SK-N-SH (cell line): ENCODE measurements at regions not wholly inside any gene's neighbourhood (a gene's known extent, or its start where the extent isn't known, plus 50 kb on each side); places are given as distances from the start of the nearest gene placed in this dataset.

Source experiments
- CTCF ChIA-PET: fragments of 300-600, 350-600 bp; formaldehyde crosslinking; extraction: SDS; loops from one replicate; lab custom pipeline; 2021; lab: Yijun Ruan, JAX
- POLR2A ChIA-PET: fragments of 350-600 bp; sonication (Branson Sonifier 250); formaldehyde crosslinking; extraction: SDS; loops from one replicate; lab custom pipeline; 2020; ENCODE audit warnings: antibody characterized with exemption, inconsistent platforms; lab: Yijun Ruan, JAX
- DNase-seq: peaks from one replicate; pipeline ENCODE4 v3.0.0; 2012
- H2AFZ ChIP-seq: fragments of 200-600 bp; sonication (generic); 2 replicates; pipeline ENCODE4 v1.8.1; 2016; ENCODE audit warnings: antibody characterized with exemption, mild to moderate bottlenecking, low read depth
- H3F3A ChIP-seq: fragments of 200-600 bp; sonication (generic); replicated peaks from 2 replicates; pipeline ENCODE3; 2016; ENCODE audit warnings: antibody characterized with exemption, mild to moderate bottlenecking; ENCODE audit not compliant: insufficient read depth
- H3K27ac ChIP-seq, 2 experiments: fragments of 200-500 bp in 1 of 2; fragments of 200-600 bp in 1 of 2; sonication (Bioruptor generic) in 1 of 2; sonication (generic), shearing (Covaris generic) in 1 of 2; 2 replicates each; pipeline versions ENCODE4 v1.5.1 to v1.6.1; 2014 to 2016; ENCODE audit warnings: low read depth in 2 of 2, inconsistent platforms in 1 of 2, low read length in 1 of 2, mild to moderate bottlenecking in 1 of 2, mixed read lengths in 1 of 2
- H3K27me3 ChIP-seq: fragments of 200-600 bp; sonication (generic), shearing (Covaris generic); 2 replicates; pipeline ENCODE4 v1.6.1; 2016; ENCODE audit warnings: mixed run types; ENCODE audit not compliant: insufficient read depth
- H3K36me3 ChIP-seq, 2 experiments: fragments of 200-500 bp in 1 of 2; fragments of 200-600 bp in 1 of 2; sonication (Bioruptor generic) in 1 of 2; sonication (generic) in 1 of 2; replicated peaks in 1 of 2; 2 replicates each; pipeline versions ENCODE3 to v1.5.1; 2014 to 2016; ENCODE audit warnings: low read length in 1 of 2, mild to moderate bottlenecking in 1 of 2; ENCODE audit not compliant: insufficient read depth in 2 of 2, control insufficient read depth in 1 of 2
- H3K4me1 ChIP-seq, 2 experiments: fragments of 200-500 bp in 1 of 2; fragments of 200-600 bp in 1 of 2; sonication (Bioruptor generic) in 1 of 2; sonication (generic), shearing (Covaris generic) in 1 of 2; 2 replicates each; pipeline versions ENCODE4 v1.5.1 to v1.6.1; 2014 to 2016; ENCODE audit warnings: low read depth in 1 of 2, low read length in 1 of 2, mixed run types in 1 of 2; ENCODE audit not compliant: insufficient read depth in 2 of 2, control insufficient read depth in 1 of 2
- H3K4me2 ChIP-seq: fragments of 200-600 bp; sonication (generic), shearing (Covaris generic); 2 replicates; pipeline ENCODE4 v1.6.1; 2017; ENCODE audit warnings: mixed run types
- H3K4me3 ChIP-seq, 2 experiments: fragments of 200-500 bp in 1 of 2; fragments of 200-600 bp in 1 of 2; sonication (Bioruptor generic) in 1 of 2; sonication (generic), shearing (Covaris generic) in 1 of 2; 2 replicates each; pipeline versions ENCODE4 v1.5.1 to v1.8.1; 2014 to 2016; ENCODE audit warnings: low read depth in 2 of 2, inconsistent platforms in 1 of 2, low read length in 1 of 2, mild to moderate bottlenecking in 1 of 2, mixed read lengths in 1 of 2, moderate library complexity in 1 of 2
- H3K79me2 ChIP-seq: fragments of 200-600 bp; sonication (generic); 2 replicates; pipeline ENCODE4 v1.8.1; 2017; ENCODE audit warnings: mild to moderate bottlenecking; ENCODE audit not compliant: insufficient read depth
- H3K9ac ChIP-seq: fragments of 200-600 bp; sonication (generic); 2 replicates; pipeline ENCODE4 v1.6.1; 2017; ENCODE audit warnings: mixed run types
- H3K9me2 ChIP-seq: fragments of 200-600 bp; sonication (generic); 2 replicates; pipeline ENCODE4 v1.6.1; 2017; ENCODE audit warnings: mixed run types
- H3K9me3 ChIP-seq: fragments of 200-600 bp; sonication (generic); 2 replicates; pipeline ENCODE4 v1.6.1; 2017; ENCODE audit warnings: mixed run types, mild to moderate bottlenecking, moderate library complexity
- H4K20me1 ChIP-seq: fragments of 200-600 bp; sonication (generic); 2 replicates; pipeline ENCODE4 v1.6.1; 2017; ENCODE audit warnings: mild to moderate bottlenecking, mixed run types; ENCODE audit not compliant: insufficient read depth
- CHD2 ChIP-seq: fragments of 150-350 bp; IDR thresholded peaks from 2 replicates; pipeline ENCODE4 v1.6.1; 2018; ENCODE audit warnings: low read length; ENCODE audit not compliant: partially characterized antibody
- ELF1 ChIP-seq: IDR thresholded peaks from 2 replicates; pipeline ENCODE4 v1.4.0; 2012
- EP300 ChIP-seq, 2 experiments: IDR thresholded peaks; 2 replicates each; pipeline versions ENCODE4 v1.4.0 to v1.6.1; 2012; ENCODE audit warnings: borderline replicate concordance in 1 of 2, low read depth in 1 of 2, low read length in 1 of 2
- FOXJ3 ChIP-seq: sonication (generic); formaldehyde crosslinking; IDR thresholded peaks from 2 replicates; pipeline ENCODE4 v1.5.1; 2020; ENCODE audit warnings: mild to moderate bottlenecking, missing genetic modification reagents
- FOXM1 ChIP-seq: IDR thresholded peaks from 2 replicates; pipeline ENCODE4 v1.4.0; 2012; ENCODE audit warnings: low read depth, mild to moderate bottlenecking
- GABPA ChIP-seq: IDR thresholded peaks from 2 replicates; pipeline ENCODE4 v1.4.0; 2012; ENCODE audit warnings: low read depth, mild to moderate bottlenecking
- JUND ChIP-seq: IDR thresholded peaks from 2 replicates; pipeline ENCODE4 v1.4.0; 2012
- MEF2A ChIP-seq: IDR thresholded peaks from 2 replicates; pipeline ENCODE4 v1.4.0; 2012; ENCODE audit warnings: low read depth, borderline replicate concordance
- NFIC ChIP-seq: IDR thresholded peaks from 2 replicates; pipeline ENCODE4 v1.4.0; 2012; ENCODE audit warnings: borderline replicate concordance
- NRF1 ChIP-seq: IDR thresholded peaks from 2 replicates; pipeline ENCODE4 v1.6.1; 2012; ENCODE audit warnings: low read depth, mild to moderate bottlenecking, low read length
- RCOR1 ChIP-seq: fragments of 150-350 bp; IDR thresholded peaks from 2 replicates; pipeline ENCODE4 v1.6.1; 2017; ENCODE audit warnings: antibody characterized with exemption, low read length
- RFX5 ChIP-seq: IDR thresholded peaks from 2 replicates; pipeline ENCODE4 v1.6.1; 2012; ENCODE audit warnings: mild to moderate bottlenecking, improper control_type of control experiment, low read length
- SIN3A ChIP-seq: IDR thresholded peaks from 2 replicates; pipeline ENCODE4 v1.6.1; 2012; ENCODE audit warnings: low read depth, mild to moderate bottlenecking, low read length, moderate library complexity, borderline replicate concordance
- SMC3 ChIP-seq: IDR thresholded peaks from 2 replicates; pipeline ENCODE4 v1.6.1; 2012; ENCODE audit warnings: low read depth, low read length, improper control_type of control experiment
- TCF12 ChIP-seq: IDR thresholded peaks from 2 replicates; pipeline ENCODE4 v1.4.0; 2012
- YY1 ChIP-seq: IDR thresholded peaks from 2 replicates; pipeline ENCODE4 v1.4.0; 2012; ENCODE audit warnings: low read depth, mild to moderate bottlenecking
- WGBS: methylation state at CpG from one replicate; pipeline ENCODE4 v1.1.6; 2017; ENCODE audit warnings: low lambda C conversion rate; 5-methylcytosine and 5-hydroxymethylcytosine counted together
- TF ChIP-seq, protein P1 (sequence below): fragments of 200-600 bp; sonication (generic); IDR thresholded peaks from 2 replicates; pipeline ENCODE4 v1.6.1; 2017; ENCODE audit warnings: antibody characterized with exemption, mild to moderate bottlenecking, moderate library complexity
- TF ChIP-seq, protein P2 (sequence below): IDR thresholded peaks from 2 replicates; pipeline ENCODE4 v1.4.0; 2012; ENCODE audit warnings: low read depth, borderline replicate concordance
- TF ChIP-seq, protein P3 (sequence below): fragments of 150-350 bp; IDR thresholded peaks from 2 replicates; pipeline ENCODE4 v1.6.1; 2016; ENCODE audit warnings: mild to moderate bottlenecking, low read depth, low read length
- TF ChIP-seq, protein P4 (sequence below): IDR thresholded peaks from 2 replicates; pipeline ENCODE4 v1.6.1; 2012; ENCODE audit warnings: mild to moderate bottlenecking, low read depth, low read length, moderate library complexity

DNA sequence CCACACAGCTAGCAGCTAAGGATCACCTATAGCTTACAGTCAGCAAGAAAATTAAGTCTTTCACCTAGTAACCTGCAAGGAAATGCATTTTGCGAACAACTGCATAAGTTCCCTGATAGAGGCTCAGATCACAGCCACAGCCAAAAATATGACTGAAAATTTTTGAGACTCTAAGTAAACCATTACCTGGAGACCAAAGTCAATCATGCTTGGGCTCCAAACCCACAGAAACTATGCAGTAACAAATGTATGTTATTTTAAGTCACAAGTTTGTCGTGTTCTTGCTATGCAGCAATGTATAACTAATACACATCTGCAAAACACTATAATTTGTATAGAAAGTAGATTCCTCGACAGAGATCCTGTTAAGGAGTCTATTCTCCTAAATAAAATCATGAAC lies 1025.7 kb upstream of the RAG2 start:
- Histone ChIP-seq H3K4me1 (no peaks in the 10 kb centered on the region; a peak in 1 of 4 replicates), H3K36me3 (no peaks in the 10 kb centered on the region), H4K20me1 (no peaks in the 10 kb centered on the region), H3K9me2 (no peaks in the 10 kb centered on the region), H3K9ac (no peak overlapping the region), H3F3A (no peaks in the 10 kb centered on the region), H3K4me3 (no peak overlapping the region), H3K27ac (no peak overlapping the region), H3K9me3 (no peaks in the 10 kb centered on the region), H3K4me2 (no peak overlapping the region), H2AFZ (no peak overlapping the region), H3K27me3 (no peaks in the 10 kb centered on the region), H3K79me2 (no peaks in the 10 kb centered on the region)
- 25% methylated on average over 3 of the region's 3 CpGs for WGBS
- TF ChIP-seq, protein P1, sequence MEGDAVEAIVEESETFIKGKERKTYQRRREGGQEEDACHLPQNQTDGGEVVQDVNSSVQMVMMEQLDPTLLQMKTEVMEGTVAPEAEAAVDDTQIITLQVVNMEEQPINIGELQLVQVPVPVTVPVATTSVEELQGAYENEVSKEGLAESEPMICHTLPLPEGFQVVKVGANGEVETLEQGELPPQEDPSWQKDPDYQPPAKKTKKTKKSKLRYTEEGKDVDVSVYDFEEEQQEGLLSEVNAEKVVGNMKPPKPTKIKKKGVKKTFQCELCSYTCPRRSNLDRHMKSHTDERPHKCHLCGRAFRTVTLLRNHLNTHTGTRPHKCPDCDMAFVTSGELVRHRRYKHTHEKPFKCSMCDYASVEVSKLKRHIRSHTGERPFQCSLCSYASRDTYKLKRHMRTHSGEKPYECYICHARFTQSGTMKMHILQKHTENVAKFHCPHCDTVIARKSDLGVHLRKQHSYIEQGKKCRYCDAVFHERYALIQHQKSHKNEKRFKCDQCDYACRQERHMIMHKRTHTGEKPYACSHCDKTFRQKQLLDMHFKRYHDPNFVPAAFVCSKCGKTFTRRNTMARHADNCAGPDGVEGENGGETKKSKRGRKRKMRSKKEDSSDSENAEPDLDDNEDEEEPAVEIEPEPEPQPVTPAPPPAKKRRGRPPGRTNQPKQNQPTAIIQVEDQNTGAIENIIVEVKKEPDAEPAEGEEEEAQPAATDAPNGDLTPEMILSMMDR = no peak
- TF ChIP-seq FOXM1 = no peak
- TF ChIP-seq GABPA = no peak
- TF ChIP-seq RFX5 = no peak
- TF ChIP-seq RCOR1 = no peak
- no peak for TF ChIP-seq NRF1
- TF ChIP-seq SIN3A = no peak
- TF ChIP-seq JUND = no peak
- no peak for TF ChIP-seq TCF12
- TF ChIP-seq SMC3 = no peak
- TF ChIP-seq, protein P2, sequence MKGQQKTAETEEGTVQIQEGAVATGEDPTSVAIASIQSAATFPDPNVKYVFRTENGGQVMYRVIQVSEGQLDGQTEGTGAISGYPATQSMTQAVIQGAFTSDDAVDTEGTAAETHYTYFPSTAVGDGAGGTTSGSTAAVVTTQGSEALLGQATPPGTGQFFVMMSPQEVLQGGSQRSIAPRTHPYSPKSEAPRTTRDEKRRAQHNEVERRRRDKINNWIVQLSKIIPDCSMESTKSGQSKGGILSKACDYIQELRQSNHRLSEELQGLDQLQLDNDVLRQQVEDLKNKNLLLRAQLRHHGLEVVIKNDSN = no peak
- TF ChIP-seq MEF2A = no peak
- TF ChIP-seq CHD2 = no peak
- TF ChIP-seq NFIC = no peak
- TF ChIP-seq, protein P3, sequence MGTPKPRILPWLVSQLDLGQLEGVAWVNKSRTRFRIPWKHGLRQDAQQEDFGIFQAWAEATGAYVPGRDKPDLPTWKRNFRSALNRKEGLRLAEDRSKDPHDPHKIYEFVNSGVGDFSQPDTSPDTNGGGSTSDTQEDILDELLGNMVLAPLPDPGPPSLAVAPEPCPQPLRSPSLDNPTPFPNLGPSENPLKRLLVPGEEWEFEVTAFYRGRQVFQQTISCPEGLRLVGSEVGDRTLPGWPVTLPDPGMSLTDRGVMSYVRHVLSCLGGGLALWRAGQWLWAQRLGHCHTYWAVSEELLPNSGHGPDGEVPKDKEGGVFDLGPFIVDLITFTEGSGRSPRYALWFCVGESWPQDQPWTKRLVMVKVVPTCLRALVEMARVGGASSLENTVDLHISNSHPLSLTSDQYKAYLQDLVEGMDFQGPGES = no peak
- TF ChIP-seq EP300 (IDR thresholded peaks at IDR 0.05; ENCODE audit: borderline replicate concordance in 1 of 2, low read depth in 1 of 2, low read length in 1 of 2) = no peak
- TF ChIP-seq FOXJ3 (CRISPR knock-in tag) = no peak
- no peak for TF ChIP-seq ELF1
- no peak for TF ChIP-seq YY1
- TF ChIP-seq, protein P4, sequence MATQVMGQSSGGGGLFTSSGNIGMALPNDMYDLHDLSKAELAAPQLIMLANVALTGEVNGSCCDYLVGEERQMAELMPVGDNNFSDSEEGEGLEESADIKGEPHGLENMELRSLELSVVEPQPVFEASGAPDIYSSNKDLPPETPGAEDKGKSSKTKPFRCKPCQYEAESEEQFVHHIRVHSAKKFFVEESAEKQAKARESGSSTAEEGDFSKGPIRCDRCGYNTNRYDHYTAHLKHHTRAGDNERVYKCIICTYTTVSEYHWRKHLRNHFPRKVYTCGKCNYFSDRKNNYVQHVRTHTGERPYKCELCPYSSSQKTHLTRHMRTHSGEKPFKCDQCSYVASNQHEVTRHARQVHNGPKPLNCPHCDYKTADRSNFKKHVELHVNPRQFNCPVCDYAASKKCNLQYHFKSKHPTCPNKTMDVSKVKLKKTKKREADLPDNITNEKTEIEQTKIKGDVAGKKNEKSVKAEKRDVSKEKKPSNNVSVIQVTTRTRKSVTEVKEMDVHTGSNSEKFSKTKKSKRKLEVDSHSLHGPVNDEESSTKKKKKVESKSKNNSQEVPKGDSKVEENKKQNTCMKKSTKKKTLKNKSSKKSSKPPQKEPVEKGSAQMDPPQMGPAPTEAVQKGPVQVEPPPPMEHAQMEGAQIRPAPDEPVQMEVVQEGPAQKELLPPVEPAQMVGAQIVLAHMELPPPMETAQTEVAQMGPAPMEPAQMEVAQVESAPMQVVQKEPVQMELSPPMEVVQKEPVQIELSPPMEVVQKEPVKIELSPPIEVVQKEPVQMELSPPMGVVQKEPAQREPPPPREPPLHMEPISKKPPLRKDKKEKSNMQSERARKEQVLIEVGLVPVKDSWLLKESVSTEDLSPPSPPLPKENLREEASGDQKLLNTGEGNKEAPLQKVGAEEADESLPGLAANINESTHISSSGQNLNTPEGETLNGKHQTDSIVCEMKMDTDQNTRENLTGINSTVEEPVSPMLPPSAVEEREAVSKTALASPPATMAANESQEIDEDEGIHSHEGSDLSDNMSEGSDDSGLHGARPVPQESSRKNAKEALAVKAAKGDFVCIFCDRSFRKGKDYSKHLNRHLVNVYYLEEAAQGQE = no peak
- no peak for DNase-seq
- ChIA-PET CTCF (no interaction called here), POLR2A (no interaction called here)
